ENCODE measurements at regions not wholly inside any gene's neighbourhood (a gene's known extent, or its start where the extent isn't known, plus 50 kb on each side); places are given as distances from the start of the nearest gene placed in this dataset.

- no peak for TF ChIP-seq CTCF (IDR thresholded peaks at IDR 0.05; ENCODE audit: insufficient read depth, low read depth, low read length, missing control alignments)
- no peak overlapping the region for H3K4me3 ChIP-seq (ENCODE audit: low read length)
- peak; percentile 26 for DNase-seq (ENCODE audit: low read depth)
These were observed 142.8 kb upstream of the TMCC3 start for GRCh38 chr12:94793191-94793595.

- TF ChIP-seq CTCF (IDR thresholded peaks at IDR 0.05; ENCODE audit: insufficient read depth, low read depth, low read length, missing control alignments): no peak
- no peak overlapping the region for H3K4me3 ChIP-seq (ENCODE audit: low read length)
- no peak for DNase-seq (ENCODE audit: low read depth)
These were observed 142.3 kb upstream of the TMCC3 start for GRCh38 chr12:94792693-94793092.

- no peak overlapping the region for H3K4me3 ChIP-seq (ENCODE audit: low read length)
- no peak for TF ChIP-seq CTCF (IDR thresholded peaks at IDR 0.05; ENCODE audit: insufficient read depth, low read depth, low read length, missing control alignments)
- DNase-seq (ENCODE audit: low read depth): no peak
These were observed 141.6 kb upstream of the TMCC3 start for GRCh38 chr12:94791933-94792332.

- no peak for DNase-seq (ENCODE audit: low read depth)
- no peak for TF ChIP-seq CTCF (IDR thresholded peaks at IDR 0.05; ENCODE audit: insufficient read depth, low read depth, low read length, missing control alignments)
These were observed 140.5 kb upstream of the TMCC3 start for GRCh38 chr12:94790825-94791224.

GRCh38 chr12:94790370-94790769, 140.0 kb upstream of the TMCC3 start:
- no peak overlapping the region for H3K4me3 ChIP-seq (ENCODE audit: low read length)
- TF ChIP-seq CTCF (IDR thresholded peaks at IDR 0.05; ENCODE audit: insufficient read depth, low read depth, low read length, missing control alignments): no peak
- DNase-seq (ENCODE audit: low read depth): no peak

More at GRCh38 chr12:94790825-94791224, 140.5 kb upstream of the TMCC3 start:
- H3K4me3 ChIP-seq (ENCODE audit: low read length): no peak overlapping the region

- H3K4me3 ChIP-seq (ENCODE audit: low read length): no peak overlapping the region
- TF ChIP-seq CTCF (IDR thresholded peaks at IDR 0.05; ENCODE audit: insufficient read depth, low read depth, low read length, missing control alignments): no peak
- no peak for DNase-seq (ENCODE audit: low read depth)
These were observed 139.3 kb upstream of the TMCC3 start for GRCh38 chr12:94789510-94790225.

- H3K4me3 ChIP-seq (ENCODE audit: low read length): no peak overlapping the region
- no peak for DNase-seq (ENCODE audit: low read depth)
- no peak for TF ChIP-seq CTCF (IDR thresholded peaks at IDR 0.05; ENCODE audit: insufficient read depth, low read depth, low read length, missing control alignments)
These were observed 137.9 kb upstream of the TMCC3 start for GRCh38 chr12:94788298-94788697.
